ENCODE measurements at regions not wholly inside any gene's neighbourhood (a gene's known extent, or its start where the extent isn't known, plus 50 kb on each side); places are given as distances from the start of the nearest gene placed in this dataset.

DNA sequence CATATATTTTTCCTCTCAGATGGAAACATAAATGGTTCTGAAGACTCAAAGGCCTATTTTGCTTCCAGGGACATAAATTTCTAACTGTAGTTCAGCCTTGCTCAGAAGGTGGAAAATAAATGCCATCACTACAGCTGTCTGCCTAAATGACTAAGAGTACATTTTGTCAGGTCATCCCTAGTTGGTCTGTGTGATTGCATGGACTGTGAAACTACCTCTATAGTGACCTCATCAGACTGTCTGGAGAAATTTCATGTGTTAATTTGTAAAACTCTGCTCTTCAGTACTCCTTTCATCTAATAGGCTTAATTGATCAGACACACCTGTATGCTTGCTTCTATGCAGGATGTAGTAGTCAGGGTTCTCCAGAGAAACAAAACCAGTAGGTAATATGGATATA, 886.9 kb downstream of the AMY1C start:
- TF ChIP-seq, protein P1, sequence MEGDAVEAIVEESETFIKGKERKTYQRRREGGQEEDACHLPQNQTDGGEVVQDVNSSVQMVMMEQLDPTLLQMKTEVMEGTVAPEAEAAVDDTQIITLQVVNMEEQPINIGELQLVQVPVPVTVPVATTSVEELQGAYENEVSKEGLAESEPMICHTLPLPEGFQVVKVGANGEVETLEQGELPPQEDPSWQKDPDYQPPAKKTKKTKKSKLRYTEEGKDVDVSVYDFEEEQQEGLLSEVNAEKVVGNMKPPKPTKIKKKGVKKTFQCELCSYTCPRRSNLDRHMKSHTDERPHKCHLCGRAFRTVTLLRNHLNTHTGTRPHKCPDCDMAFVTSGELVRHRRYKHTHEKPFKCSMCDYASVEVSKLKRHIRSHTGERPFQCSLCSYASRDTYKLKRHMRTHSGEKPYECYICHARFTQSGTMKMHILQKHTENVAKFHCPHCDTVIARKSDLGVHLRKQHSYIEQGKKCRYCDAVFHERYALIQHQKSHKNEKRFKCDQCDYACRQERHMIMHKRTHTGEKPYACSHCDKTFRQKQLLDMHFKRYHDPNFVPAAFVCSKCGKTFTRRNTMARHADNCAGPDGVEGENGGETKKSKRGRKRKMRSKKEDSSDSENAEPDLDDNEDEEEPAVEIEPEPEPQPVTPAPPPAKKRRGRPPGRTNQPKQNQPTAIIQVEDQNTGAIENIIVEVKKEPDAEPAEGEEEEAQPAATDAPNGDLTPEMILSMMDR (IDR thresholded peaks at IDR 0.05): no peak
- TF ChIP-seq EP300 (IDR thresholded peaks at IDR 0.05) (no peak), POLR2AphosphoS5 (IDR thresholded peaks at IDR 0.05) (no peak), POLR2A (IDR thresholded peaks at IDR 0.05) (no peak)
